GM12892 (cell line): ENCODE measurements at regions not wholly inside any gene's neighbourhood (a gene's known extent, or its start where the extent isn't known, plus 50 kb on each side); places are given as distances from the start of the nearest gene placed in this dataset.

Experiments used
- POLR2A ChIP-seq: IDR thresholded peaks from 2 replicates; pipeline ENCODE4 v1.6.1; 2011; ENCODE audit warnings: low read depth, low read length, control low read depth
- POLR2AphosphoS5 ChIP-seq: IDR thresholded peaks from 2 replicates; pipeline ENCODE4 v1.6.1; 2011; ENCODE audit warnings: low read depth, low read length, control low read depth
- TAF1 ChIP-seq: IDR thresholded peaks from 2 replicates; pipeline ENCODE4 v1.6.1; 2011; ENCODE audit warnings: low read depth, mild to moderate bottlenecking, control low read depth, low read length, borderline replicate concordance

DNA sequence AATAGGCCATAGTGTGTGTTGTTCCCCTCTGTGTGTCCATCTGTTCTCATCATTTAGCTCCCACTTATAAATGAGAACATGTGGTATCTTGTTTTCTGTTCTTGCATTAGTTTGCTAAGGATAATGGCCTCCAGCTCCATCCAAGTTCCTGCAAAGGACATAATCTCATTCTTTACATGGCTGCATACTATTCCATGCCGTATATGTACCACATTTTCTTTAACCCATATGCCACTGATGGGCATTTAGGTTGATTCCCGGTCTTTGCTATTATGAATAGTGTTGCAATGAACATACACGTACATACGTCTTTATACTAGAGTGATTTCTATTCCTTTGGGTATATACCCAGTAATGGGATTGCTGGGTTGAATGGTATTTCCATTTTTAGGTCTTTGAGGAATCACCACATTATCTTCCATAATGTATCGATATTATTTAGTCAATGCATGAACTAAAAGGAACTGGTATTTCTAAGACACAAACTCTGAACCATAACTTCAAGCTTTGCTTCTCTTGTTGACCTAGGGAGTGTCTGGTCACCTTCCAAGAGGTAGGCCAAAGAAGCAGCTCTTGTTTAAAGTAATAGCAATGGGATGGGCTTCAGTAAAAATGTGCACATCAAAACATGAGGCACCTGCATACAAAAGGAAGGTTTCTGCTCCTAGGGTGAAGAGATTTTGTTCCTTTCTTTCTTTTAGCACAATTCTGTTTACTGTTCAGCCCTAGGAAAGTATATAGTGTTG lies 343.0 kb upstream of the ARID1B start:
- no peak for TF ChIP-seq POLR2A
- TF ChIP-seq POLR2AphosphoS5: no peak
- TF ChIP-seq TAF1: no peak
